Bone marrow (tissue), 2 donors: ENCODE measurements at regions not wholly inside any gene's neighbourhood (a gene's known extent, or its start where the extent isn't known, plus 50 kb on each side); places are given as distances from the start of the nearest gene placed in this dataset.

ENCODE experiments used
- DNase-seq, 2 donors: peaks; one replicate each; lab custom pipeline; 2025; lab: John Stamatoyannopoulos, UW

DNA sequence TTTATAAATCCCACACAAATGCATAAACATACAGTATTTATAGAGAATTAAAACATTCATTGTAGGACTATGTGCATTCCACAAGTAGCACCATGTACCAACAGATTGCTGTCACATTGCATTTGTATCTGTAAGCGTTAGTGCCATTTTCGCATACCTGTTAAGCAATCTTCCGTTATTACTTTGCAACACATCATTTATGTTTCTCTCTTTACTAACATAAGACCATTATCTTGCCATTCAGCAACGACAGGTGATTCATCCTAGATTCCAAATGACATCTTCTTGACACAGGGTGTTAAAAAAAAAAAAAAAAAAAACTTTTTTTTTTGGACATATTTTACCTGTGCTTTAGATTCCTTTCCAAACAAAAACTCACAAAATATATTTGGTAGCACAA is 511.8 kb downstream of the ELAVL2 start:
- no peak for DNase-seq

DNA sequence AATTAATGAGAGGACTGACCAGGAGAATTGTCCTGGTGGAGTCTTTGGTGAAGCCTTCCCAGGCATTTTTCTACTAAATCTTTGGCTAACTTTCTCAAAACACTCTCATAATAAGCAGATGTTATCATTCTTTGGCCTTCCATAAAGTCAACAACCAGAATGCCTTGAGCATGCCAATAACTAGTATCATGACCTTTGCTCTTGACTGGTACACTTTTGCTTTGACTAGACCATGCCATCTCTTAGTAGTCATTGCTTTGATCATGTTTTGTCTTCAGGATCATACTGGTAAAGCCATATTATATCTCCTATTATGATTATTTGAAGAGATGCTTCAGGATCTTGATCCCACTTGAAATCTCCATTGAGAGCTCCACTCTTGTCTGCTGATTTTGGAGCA is 506.9 kb downstream of the ELAVL2 start:
- DNase-seq = no peak

DNA sequence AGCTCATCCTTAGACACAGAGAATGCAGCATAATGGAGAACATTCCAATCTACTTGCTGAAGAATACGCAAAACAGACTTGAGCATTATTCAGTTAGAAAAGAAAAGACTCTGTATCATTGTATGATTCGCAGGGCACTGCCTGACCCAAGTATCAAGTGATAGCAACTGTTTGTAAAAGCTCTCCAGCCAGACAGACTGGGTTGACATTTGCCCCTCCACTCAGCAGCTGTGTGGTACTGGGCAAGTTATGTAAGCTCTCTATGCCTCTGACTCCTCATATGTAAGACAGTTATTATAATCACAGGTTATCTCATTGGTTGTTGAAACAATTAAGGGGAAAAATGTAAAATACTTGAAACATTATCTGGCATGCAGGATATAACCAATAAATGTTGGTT is 505.0 kb downstream of the ELAVL2 start:
- DNase-seq = no peak

DNA sequence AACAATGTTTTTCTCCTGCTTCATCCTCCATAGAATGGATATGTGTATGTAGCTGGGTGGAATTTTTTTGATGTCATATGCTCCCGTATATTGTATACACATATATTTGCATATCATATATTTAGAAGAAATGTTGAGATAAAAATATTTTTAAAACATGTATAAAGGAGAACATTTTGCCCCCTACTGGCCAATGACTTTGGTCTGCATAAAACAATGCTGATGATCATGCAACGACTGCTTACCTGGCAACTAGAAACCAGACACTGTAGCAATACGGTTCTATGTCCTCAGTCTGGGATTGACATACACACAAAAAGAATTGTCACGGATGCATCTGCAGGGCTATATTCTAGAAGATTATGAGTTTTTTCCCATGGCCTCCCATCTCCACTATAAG is 503.6 kb downstream of the ELAVL2 start:
- no peak for DNase-seq

DNA sequence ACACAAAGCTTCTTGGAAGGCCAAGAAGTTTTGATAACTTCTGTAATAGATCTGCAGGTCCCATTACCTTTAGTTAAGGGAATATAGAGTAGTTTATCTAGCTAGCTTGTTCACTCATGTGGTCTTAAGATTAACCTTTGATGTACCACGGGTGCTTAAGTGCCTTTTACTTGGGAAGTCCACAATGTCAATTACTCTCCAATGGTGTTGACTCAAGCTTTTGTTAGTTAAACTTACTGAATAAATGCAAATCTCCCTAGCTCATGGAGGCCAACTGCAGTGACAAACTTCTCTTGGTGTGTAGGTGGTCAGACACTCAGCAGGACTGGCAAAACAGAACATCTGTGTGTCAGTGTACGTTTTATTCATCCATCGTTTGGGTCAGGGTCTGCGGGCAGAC is 501.5 kb downstream of the ELAVL2 start:
- DNase-seq = no peak

DNA sequence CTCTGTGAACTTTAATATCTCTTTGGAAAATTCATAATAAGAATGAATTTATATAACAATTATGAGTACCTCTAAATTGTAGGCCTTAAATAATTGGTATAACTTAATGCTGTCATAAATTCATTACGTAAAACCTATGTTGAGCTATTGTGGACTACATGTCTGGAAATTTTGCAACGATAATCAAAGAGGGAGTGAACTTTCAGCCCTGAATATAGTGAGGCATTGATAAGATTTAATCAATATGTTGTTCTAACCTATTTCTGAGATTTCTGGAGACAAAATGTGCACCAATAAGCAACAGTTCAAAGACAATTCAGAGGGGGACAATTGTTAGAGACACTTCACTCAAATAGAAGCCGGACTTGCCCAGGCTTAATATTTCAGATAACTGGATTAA is 499.4 kb downstream of the ELAVL2 start:
- no peak for DNase-seq

DNA sequence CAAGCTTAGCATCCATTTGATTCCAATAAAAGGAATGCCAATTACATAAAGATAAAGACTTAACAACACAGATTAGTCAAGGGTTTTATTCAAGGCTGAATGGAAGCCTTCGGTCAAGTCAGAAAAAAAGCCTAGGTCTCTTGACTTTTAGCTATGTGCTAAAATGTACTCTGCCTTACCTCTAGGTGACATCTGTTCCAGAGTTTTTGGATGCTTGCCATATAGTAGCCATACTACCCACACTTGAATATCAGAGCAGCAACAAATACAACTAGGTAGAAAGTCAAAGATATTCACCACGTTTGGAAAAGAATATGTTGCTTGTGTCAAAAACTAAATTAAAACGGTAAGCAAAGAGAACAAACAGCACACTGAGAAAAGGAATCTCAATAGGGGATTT is 484.7 kb downstream of the ELAVL2 start:
- no peak for DNase-seq

DNA sequence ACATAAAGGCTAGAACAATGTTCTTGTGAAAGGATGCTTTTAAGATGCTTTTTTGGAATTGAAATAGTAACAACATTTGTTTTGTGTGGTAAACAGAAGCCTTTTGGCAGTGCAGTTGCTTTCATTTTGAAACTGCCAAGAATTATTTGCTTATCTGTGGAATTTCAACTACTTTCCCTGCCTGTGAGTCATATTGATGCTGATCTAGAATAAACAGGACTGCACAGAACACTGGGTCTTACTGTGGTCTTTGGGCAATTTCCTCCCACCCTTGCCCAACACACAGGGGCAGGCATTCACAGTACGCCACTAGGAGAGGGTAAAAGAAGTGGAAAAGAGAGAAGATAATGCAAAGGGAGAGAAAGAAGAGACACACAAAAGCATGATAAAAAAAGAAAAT is 483.7 kb downstream of the ELAVL2 start:
- no peak for DNase-seq

DNA sequence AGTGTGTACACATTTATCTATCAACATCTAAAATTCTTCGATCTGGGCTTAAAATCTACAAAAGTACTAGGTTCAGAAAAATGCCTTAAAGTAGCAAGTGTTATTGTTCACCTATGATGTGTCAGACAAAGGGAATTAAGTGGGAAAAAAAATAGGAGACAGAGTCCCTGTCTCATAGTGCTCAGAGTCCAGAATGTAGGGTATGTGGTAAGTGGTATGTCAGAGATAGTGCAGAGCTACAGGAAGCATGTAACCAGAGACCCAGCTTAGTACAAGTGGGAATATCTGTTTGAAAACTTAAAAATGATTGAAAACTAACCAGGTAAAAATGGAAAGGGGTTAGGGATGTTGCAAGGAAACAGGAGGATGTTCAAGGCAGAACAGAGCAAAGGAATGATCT is 482.8 kb downstream of the ELAVL2 start:
- no peak for DNase-seq

DNA sequence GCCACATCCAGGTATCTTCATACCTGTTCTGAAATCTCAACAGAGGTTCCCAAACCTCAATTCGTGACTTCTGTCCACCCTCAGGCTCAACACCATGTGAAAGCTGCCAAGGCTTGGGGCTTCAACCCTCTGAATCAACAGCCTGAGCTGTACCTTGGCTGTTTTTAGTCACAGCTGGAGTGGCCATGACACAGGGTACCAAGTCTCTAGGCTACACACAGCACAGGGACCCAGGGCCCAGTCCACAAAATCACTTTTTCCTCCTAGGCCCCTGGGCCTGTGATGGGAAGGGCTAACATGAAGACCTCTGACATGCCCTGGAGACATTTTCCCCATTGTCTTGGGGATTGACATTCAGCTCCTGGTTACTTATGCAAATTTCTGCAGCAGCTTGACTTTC is 464.9 kb downstream of the ELAVL2 start:
- DNase-seq = no peak

DNA sequence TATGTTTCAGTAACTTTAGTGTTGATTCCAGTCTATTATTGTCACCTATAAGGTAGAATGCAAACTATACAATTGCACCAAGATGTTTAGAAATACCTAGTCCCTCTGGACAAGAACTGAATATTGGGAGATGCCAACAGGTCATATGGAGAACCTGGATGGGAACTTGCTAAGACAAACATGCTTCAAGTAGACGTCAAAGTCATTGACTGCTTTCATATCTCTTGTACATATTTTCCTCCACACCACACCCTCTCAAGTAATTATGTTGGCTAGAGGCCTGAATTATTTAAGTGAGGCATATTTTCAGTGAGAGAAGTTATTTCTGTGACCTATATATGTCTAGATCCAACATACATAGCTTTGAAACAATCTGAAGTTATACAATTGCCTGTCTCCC is 453.3 kb downstream of the ELAVL2 start:
- DNase-seq = no peak

DNA sequence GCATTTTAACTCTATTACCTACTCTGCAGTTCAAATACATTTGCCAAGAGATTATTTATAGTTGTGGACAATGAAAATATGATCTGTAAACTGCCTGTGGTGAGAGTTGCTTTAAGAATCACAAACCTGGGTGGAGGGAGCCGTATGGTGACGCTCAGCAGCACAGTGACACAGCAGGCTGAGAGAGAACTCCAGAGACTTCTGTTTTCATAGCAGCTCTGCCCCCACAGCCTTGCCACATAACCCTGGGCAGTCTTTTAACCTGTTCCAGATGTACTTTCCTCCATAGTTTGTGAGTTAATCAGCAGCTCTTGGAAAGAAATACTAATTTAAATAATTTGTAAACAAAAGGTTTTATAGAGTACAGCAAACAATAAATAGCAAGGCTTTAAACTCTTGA is 450.5 kb downstream of the ELAVL2 start:
- DNase-seq = no peak

DNA sequence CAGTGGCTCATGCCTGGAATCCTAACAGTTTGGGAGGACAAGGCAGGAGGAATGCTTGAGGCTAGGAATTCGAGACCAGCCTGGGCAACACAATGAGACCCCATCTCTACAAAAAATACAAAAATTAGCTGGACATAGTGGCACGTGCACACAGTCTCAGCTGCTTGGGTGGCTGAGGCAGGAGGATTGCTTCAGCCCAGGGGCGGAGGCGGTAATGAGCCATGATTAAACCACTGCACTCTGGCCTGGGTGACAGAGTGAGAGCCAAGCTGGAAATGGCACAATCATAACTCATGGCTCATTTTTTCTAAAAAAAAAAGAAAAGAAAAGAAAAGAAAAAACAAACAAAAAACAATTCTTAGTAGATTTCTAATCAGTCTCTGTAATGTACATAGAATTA is 446.2 kb downstream of the ELAVL2 start:
- no peak for DNase-seq

DNA sequence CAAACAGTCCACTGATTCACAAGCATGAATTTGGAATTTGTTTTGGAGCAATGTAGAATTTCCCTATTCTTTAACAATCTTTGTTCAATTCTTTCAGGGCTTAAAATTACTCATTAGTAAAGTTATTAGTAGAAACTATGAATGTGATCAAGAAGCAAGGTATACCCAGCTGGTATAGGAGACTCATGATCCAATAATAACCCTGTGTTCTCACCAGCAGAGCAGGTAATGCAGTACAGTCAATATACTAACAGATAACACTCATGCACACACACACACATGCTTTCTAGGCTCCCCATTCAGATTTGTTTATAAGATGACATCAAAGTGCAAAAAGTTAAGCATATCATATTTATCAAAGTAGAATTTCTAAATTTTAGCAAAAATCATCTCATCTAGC is 445.2 kb downstream of the ELAVL2 start:
- no peak for DNase-seq

DNA sequence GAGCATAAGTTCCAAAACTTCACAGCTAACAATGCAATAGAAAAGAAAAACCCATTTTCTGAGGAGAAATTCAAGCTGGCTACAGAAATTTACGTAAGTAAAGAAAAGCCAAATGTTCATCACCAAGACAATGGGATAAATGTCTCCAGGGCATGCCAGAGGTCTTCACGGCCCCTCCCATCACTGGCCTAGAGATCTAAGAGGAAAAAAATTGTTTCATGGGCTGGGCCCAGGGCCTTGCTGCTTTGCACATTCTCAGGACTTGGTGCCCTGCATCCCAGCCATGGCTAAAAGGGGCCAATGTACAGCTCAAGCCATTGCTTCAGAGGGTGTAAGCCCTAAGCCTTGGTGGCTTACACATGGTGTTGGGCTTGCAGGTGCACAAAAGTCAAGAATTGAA is 443.6 kb downstream of the ELAVL2 start:
- DNase-seq = no peak

DNA sequence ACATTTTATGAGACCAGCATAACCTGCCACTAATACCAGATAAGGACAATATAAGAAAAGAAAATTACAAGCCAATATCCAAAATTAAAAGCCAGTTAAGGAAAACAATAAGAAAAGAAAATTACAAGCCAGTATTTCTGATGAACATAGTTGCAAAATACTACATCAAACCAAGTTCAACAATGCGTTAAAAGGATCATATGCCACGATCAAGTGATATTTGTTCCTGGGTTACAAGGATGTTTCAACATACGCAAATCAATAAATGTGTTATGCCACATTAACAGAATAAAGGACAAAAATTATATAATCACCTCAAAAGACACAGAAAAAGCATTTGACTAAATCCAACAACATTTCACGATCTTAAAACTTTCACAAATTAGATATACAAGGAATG is 431.9 kb downstream of the ELAVL2 start:
- no peak for DNase-seq

DNA sequence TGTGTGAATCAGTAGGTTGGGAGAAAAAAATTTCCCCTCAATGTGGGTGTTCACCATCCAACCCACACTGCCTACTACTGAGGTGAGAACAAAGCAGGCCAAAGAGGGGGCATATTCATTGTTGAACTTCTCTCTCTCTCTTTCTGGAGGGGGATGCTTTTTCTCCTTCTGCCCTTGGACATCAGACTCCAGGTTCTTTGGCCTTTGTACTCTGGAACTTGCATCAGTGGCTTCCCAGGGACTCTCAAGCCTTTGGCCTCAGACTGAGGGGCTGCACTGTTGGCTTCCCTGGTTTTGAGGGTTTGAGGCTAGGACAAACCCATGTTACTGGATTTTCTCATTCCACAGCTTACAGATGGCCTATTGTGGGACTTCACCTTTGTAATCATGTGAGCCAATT is 417.2 kb downstream of the ELAVL2 start:
- DNase-seq = no peak

DNA sequence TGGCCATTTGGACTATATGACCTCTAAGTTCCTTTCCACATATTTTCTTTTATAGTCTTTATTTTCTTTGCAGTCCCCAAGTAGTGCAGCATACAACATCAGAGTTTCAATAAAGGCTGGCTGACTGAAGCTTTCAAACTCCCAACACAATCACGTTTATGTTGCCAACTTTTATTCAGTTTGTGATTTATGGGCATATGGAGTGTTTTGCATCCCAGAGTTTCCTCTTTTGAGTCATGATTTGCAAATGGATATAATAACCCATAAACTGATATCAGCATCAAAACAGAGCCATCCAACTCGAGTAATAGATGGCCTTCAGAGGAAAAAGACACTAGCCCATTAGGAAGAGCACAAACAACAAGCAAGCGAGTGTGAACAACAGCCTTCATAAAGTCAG is 414.0 kb downstream of the ELAVL2 start:
- no peak for DNase-seq

DNA sequence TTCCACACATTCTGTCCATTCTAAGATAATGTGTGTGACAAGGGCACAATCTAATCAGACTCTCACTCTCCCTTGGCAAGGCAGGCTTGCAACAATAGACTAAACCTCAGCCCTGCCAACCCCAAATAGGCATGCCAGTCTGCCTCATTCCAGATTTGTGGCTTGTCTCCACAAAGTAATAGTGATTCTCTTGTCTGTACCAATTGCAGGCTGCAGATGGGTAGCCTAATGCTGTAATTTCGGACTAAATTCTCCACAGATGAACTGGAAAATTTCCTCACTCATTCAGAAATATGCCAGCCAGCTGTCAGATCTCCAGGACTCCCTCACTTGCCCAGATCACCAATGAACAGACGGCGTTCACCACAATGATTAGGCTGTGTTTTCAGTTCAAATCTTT is 413.6 kb downstream of the ELAVL2 start:
- no peak for DNase-seq

DNA sequence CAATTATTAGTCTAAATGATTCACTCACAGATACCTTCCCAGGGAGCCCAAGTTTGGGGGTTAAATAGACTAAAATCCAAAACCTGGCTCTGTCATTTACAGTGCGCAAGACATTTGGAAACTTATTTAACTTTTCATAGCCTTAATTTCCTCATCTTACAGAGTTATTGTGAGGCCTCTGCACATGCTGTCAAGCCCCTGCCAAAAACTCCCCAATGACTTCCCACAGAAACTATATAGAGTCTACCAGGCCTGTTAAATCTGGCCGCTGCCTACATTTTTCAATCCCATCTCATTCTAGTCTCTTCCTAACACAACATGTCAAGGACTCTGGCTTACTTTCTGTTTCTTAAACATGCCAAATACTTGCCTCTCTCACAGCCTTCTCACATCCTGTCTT is 412.5 kb downstream of the ELAVL2 start:
- no peak for DNase-seq

DNA sequence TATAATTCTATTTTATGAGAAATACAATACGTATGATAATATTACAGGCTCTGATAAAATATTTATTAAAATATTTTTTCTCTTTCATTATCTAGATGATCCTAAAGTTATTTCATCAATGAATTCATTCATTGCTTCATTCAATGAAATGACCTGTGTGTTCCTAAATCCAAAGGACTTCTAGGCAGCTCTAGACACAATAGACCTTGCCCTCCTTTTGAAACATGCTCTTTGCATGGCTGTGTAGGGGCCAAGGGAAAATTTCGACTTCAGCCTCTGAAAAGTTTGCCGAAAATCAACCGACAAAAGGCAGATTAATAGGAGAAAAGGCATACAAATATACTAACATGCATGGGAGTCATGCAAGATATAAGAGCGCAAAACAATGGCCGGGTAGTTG is 402.0 kb downstream of the ELAVL2 start:
- no peak for DNase-seq

DNA sequence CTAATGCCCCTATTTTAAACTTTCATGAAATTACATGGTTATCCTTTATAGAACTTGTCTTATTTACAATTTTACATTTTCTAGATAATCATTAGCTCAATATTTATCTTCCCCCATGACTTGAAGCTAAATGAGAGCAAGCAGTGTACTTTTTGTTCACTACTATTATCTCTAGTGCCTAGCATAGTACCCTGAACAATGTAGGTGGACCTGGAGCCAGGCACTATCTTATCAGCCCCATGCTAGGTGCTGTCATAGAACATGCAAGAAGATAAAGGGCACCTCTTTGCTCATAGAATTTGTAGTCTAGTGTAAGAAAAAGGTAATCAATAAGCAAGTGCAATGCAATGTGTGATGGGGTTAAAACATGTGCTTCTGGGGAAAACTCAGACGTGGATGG is 399.9 kb downstream of the ELAVL2 start:
- DNase-seq = no peak

DNA sequence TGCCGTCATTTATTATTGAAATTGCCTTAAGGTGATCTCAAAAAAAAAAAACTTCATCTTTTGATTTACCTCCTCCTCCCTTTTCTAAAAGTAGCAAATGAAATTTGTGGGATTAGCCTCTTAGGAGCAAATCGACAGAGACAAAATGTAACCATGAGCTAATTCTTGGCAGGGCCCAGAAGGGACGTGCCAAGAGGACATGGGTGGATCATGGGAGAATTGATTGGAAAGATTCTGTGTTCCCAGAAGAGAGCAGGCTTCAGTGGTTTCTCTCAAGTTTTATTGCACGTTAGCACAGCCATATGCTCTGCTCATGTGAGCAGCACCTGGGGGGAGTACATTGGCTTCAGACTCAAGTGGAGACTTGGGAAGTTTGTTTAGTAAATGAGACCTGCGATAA is 394.6 kb downstream of the ELAVL2 start:
- DNase-seq = no peak

DNA sequence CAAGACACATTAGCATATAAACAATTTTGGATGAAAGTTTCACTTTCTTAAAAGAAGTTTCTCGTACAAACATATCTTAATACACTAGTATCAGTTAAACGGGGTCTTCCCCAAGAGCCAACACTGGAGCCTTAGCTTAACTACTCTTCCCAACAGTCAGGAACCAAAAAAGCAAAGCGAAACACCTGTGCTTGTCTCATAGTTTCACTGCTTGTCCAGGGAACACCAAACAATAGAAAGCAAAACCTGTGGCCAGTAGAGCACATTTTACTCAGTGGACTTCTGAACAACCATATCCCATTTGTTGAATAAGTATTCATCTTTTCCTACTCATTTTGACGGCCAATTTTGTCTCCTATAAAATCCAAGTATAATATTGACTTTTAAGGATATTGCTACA is 391.4 kb downstream of the ELAVL2 start:
- DNase-seq = no peak

DNA sequence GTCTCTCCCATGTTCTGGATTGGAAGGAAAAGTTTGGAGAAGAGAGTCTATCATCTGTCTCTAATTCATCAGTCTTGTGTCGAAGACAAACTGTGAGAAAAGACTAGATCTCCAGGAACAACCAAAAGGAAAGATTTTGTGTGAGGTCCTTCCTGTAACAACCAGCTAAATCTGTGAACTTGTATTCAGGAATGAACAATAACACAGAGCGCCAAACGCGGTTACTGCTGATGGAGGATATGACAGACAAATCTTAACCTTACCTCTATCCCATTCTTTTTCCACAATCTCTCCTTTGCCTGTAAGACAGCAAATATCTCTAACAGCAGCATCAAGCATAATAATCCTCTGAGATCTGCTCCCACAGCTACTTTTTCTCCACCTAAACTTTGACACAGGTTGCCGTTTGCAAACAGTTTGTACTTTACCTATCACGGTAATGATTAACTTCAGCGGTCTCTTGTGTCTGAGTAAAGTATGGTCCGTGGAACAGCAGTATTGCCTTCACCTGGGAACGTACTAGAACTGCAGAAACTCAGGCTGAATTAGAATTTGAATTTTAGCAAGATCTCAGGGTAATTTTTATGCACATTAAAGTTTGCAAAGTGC is 387.6 kb downstream of the ELAVL2 start:
- no peak for DNase-seq
